Natural killer cell treated with Interleukin-12 subunit alpha and Interleukin-12 subunit beta and Interleukin-15 and Interleukin-18, amount 100 ng/mL, for 72 hours (primary cell): ENCODE measurements at regions not wholly inside any gene's neighbourhood (a gene's known extent, or its start where the extent isn't known, plus 50 kb on each side); places are given as distances from the start of the nearest gene placed in this dataset.

Source experiments
- ATAC-seq, 2 donors: fragments of 150-1000 bp; cut with Tn5 transposase in 1 of 2; sonication (Bioruptor Pico), chemical (Tn5 transposase) in 1 of 2; 2 replicates each; pipeline ENCODE4 v1.10.0; 2021
- DNase-seq: peaks from one replicate; pipeline ENCODE4 v3.0.0; 2022; ENCODE audit warnings: low spot score
- H3K27ac Mint-ChIP-seq, 2 donors: 1 replicate in 1 of 2; 2 replicates in 1 of 2; pipeline ENCODE4 v1.8.0; 2022; ENCODE audit warnings: mixed read lengths in 2 of 2, mild to moderate bottlenecking in 1 of 2, moderate library complexity in 1 of 2
- H3K27me3 Mint-ChIP-seq, 2 donors: 1 replicate in 1 of 2; 2 replicates in 1 of 2; pipeline ENCODE4 v1.8.0; 2022; ENCODE audit warnings: mixed read lengths in 2 of 2
- H3K36me3 Mint-ChIP-seq: one replicate; pipeline ENCODE4 v1.8.0; 2022; ENCODE audit warnings: mixed read lengths
- H3K4me1 Mint-ChIP-seq, 2 donors: 1 replicate in 1 of 2; 2 replicates in 1 of 2; pipeline ENCODE4 v1.8.0; 2022; ENCODE audit warnings: low read depth in 2 of 2, mixed read lengths in 2 of 2, mild to moderate bottlenecking in 1 of 2
- H3K4me3 Mint-ChIP-seq: one replicate; pipeline ENCODE4 v1.8.0; 2022; ENCODE audit warnings: mixed read lengths
- H3K9me3 Mint-ChIP-seq: 2 replicates; pipeline ENCODE4 v1.8.0; 2022; ENCODE audit warnings: mixed read lengths

DNA sequence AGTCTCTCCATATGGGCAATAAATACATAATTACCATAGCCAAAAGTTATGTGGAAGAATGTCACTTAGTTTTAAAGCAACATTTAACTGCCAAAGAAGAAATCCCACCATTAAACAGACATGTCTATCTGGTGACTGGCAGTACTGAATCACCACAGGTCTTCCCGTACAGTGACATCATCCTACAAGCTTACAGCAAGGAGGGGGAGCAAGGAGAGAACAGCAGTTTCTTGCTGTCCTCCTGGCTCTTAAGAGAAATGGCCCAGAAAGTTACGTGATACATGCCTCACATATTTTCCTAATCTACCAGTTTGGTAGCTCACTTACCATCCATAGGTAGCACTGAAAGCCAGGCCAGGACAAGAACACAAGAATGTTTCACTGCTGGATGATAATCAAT, 671.0 kb downstream of the DMRTA1 start:
- no peaks in the 10 kb centered on the region for H3K36me3 Mint-ChIP-seq
- peaks cover 2% of the 10 kb centered on the region for H3K9me3 Mint-ChIP-seq
- no peaks in the 10 kb centered on the region for H3K27me3 Mint-ChIP-seq
- H3K4me3 Mint-ChIP-seq: no peak overlapping the region
- DNase-seq (no peak), ATAC-seq (no peak)
- no peak overlapping the region for H3K27ac Mint-ChIP-seq
- no peaks in the 10 kb centered on the region for H3K4me1 Mint-ChIP-seq

DNA sequence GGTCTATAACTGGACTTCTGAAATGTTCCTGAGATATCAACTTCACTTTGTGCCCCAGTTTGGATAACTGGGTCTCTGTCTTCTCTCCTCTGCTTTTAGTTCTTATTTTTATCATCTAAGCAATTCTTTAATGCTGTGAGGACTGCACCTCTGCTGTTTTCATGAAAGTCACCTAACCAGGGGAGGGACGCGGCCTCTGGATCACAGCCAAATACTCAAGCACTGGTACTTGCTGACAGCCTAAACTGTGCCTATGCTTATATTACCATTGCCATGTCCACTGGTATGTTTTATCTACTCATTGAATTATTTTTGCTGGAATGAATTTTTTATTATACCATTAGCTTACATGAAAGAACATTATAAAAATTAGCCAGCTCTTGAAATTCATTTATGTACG, 674.0 kb downstream of the DMRTA1 start:
- DNase-seq: no peak
- Mint-ChIP-seq H3K36me3 (no peaks in the 10 kb centered on the region), H3K4me1 (no peaks in the 10 kb centered on the region), H3K27me3 (no peaks in the 10 kb centered on the region), H3K9me3 (peaks cover 2% of the 10 kb centered on the region), H3K27ac (no peak overlapping the region), H3K4me3 (no peak overlapping the region)
- no peak for ATAC-seq

DNA sequence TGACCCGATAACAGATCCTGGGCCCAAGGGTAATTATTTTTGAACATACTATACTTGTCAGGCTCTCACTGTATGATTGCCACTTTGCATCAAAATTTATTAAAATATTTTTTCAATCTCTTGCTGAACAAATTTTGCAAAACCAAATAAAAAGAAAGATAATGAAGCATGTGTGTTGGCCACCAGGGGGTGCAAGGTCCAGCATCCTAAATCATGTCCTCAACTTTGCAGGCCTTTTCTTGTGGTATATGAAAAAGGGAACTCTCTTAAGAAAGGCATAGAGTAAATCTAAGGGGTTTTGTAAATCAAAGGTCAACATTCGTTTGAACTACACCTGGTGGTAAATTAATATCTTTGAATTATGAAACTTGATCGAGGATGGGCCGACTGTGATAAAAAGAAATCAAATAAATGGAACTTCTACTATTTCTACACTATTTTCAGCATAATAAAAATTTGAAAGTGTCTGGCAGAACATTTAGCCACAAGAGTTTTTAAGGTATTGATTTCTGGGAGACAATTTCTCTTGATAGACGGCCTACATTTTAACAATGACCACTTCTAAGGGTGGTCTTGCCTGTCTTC, 676.5 kb downstream of the DMRTA1 start:
- DNase-seq (no peak), ATAC-seq (no peak)
- Mint-ChIP-seq H3K36me3 (no peaks in the 10 kb centered on the region), H3K27me3 (no peaks in the 10 kb centered on the region), H3K4me3 (no peak overlapping the region), H3K4me1 (no peaks in the 10 kb centered on the region), H3K9me3 (peaks cover 2% of the 10 kb centered on the region), H3K27ac (no peak overlapping the region)

DNA sequence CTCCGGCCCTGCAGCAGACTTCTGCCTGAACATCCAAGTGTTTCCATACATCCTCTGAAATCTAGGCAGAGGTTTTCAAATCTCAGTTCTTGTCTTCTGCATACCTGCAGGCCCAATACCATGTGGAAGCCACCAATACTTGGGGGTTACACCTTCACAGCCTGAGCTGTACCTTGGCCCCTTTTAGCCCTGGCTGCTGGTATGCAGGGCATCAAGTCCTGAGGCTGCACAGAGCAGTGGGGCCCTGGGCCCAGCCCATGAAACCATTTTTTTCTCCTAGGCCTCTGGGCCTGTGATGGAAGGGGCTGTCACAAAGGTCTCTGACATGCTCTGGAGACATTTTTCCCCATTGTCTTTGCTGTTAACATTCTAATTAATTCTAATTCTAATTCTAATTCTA, 680.6 kb downstream of the ELAVL2 start:
- DNase-seq: no peak
- H3K9me3 Mint-ChIP-seq: peaks cover 16% of the 10 kb centered on the region

DNA sequence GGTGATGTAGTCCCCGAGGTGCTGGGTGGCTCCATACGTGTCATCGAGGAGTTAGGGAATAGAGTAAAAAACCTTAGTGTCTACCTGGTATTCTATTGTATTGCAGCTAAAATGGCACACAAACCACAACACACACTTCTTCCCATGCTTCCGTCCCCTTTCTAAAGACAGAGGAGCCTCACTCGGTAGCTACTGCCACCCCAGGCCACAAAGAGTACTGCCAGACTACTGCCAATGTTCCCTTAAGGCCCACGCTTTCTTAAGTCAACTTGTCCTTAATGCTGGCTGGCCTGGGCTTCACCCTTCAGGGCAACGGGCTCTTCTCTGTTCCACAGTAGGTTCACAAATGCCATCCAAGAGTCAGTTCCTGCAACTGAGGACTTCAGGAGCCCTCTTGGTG, 673.0 kb downstream of the ELAVL2 start:
- DNase-seq (no peak), ATAC-seq (no peak)
- peaks cover 10% of the 10 kb centered on the region for H3K9me3 Mint-ChIP-seq
- H3K4me1 Mint-ChIP-seq: no peaks in the 10 kb centered on the region
- no peak overlapping the region for H3K4me3 Mint-ChIP-seq
- H3K36me3 Mint-ChIP-seq: no peaks in the 10 kb centered on the region
- no peak overlapping the region for H3K27ac Mint-ChIP-seq
- no peaks in the 10 kb centered on the region for H3K27me3 Mint-ChIP-seq

More for the DNA sequence above, 680.6 kb downstream of the ELAVL2 start:
- Mint-ChIP-seq H3K4me1 (no peaks in the 10 kb centered on the region), H3K4me3 (no peak overlapping the region), H3K27ac (no peak overlapping the region), H3K36me3 (peaks cover 4% of the 10 kb centered on the region), H3K27me3 (no peaks in the 10 kb centered on the region)
- no peak for ATAC-seq

DNA sequence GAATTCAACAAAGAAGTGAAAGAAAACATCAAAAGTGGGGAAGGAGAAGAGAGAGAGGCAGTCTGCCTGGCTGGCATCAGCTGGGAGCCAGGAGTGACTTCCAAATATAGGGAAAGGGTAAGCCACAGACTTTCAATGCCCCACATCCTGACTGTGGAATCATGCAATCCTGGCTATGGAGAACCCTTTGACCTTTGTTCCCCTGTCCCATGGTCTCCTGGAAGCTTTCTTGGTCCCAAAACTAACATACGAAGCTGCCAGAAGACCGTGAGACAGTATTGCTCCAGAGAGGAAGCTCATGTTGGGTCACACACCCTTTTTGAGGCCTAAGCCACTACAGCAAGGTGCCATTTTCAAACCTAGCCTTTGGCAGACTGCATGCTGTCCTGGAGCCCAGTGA, 665.5 kb downstream of the ELAVL2 start:
- no peaks in the 10 kb centered on the region for H3K4me1 Mint-ChIP-seq
- DNase-seq (no peak), ATAC-seq (no peak)
- H3K9me3 Mint-ChIP-seq: peaks cover 22% of the 10 kb centered on the region
- peaks cover 6% of the 10 kb centered on the region for H3K36me3 Mint-ChIP-seq
- H3K27ac Mint-ChIP-seq: no peak overlapping the region
- H3K4me3 Mint-ChIP-seq: no peak overlapping the region
- H3K27me3 Mint-ChIP-seq: no peaks in the 10 kb centered on the region

DNA sequence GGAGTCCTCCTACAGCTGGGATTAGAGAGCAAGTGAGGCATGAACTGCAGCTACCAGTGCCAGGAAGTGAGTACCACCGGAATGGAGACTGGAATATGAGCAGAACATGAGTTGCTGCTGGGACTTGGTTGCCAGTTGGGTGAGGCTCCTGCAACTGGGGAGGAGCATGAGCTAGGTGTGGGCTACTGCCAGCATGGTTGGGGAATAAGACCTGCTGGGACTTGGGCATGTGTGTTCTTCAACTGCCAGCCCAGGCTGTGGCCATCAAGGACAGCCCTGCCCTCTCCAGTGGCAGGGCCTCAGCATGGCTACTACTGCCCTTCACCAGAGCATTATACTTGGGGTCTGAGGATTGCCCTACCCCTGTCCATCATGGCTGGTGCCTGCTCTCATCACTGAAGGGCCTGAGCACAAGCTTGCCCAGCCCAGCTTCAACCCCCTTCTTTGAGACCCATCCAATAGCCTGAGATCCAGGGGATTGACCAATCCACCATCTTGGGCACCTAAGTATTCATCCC, 665.0 kb downstream of the ELAVL2 start:
- Mint-ChIP-seq H3K4me3 (no peak overlapping the region), H3K27ac (no peak overlapping the region), H3K9me3 (peaks cover 27% of the 10 kb centered on the region), H3K4me1 (no peaks in the 10 kb centered on the region), H3K27me3 (no peaks in the 10 kb centered on the region), H3K36me3 (peaks cover 6% of the 10 kb centered on the region)
- DNase-seq (no peak), ATAC-seq (peak in 1 of 2 donors; percentile 33)

DNA sequence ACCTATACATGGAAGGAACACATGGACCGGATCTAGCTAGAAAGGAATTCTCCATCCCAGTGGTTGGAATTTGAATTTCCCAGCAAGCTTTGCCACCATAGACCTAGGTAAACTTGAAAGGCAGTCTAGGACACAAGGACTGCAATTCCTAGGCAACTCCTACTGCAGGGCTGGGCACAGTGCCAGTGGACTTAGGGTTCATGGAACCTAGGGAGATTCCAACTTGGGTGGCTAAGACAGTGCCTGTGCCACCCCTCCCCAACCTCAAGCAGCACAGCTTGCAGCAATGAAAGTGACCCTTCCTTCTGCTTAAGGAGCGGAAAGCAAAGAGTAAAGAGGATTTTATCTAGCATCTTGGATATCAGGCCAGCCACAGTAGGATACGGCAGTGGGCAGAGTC, 663.3 kb downstream of the ELAVL2 start:
- DNase-seq (no peak), ATAC-seq (no peak)
- H3K27me3 Mint-ChIP-seq: no peaks in the 10 kb centered on the region
- peaks cover 10% of the 10 kb centered on the region for H3K36me3 Mint-ChIP-seq
- H3K4me3 Mint-ChIP-seq: no peak overlapping the region
- peaks cover 27% of the 10 kb centered on the region for H3K9me3 Mint-ChIP-seq
- no peak overlapping the region for H3K27ac Mint-ChIP-seq
- H3K4me1 Mint-ChIP-seq: no peaks in the 10 kb centered on the region

DNA sequence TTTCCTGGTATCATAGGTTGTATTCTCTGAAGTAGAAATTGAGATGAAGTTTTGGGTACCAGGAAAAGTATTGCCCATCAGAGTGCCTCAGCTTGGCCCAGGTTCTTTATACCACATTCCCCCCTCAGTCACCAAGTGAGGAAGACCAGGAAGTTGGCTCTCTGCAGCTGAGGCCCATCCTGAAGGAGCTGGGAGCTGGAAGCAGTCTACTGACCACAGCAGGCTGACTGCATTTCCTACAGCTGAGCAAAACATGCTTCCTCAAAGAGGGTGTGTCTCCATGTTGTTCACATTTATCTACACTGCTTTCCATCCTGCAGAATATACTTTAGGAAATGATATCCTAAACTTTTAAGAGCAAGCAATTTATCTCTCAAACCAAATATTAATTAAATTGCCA, 654.6 kb downstream of the ELAVL2 start:
- no peaks in the 10 kb centered on the region for H3K4me1 Mint-ChIP-seq
- H3K27ac Mint-ChIP-seq: no peak overlapping the region
- DNase-seq: no peak
- H3K27me3 Mint-ChIP-seq: no peaks in the 10 kb centered on the region
- peaks cover 12% of the 10 kb centered on the region for H3K9me3 Mint-ChIP-seq
- peaks cover 5% of the 10 kb centered on the region for H3K36me3 Mint-ChIP-seq
- no peak for ATAC-seq
- no peak overlapping the region for H3K4me3 Mint-ChIP-seq

DNA sequence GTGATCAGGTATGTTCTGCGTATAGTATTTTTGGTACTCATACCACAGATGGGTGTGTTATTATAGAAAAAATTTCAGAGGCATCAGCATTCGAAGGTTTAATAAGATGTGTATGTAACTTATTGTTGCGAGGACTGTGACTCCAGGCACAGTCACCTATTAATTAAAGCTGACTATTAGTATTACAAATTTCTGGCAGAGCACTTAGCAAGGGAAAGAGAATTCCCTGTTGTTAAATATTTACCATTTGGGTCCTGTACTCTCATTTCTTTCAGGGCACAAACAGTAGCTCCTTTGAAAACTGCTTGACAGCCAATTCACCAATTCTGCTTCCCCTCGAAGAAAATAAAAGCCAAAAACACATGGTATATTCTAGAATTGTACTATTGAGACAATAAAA, 653.8 kb downstream of the ELAVL2 start:
- Mint-ChIP-seq H3K4me3 (no peak overlapping the region), H3K27ac (no peak overlapping the region), H3K36me3 (no peaks in the 10 kb centered on the region), H3K9me3 (peaks cover 12% of the 10 kb centered on the region), H3K27me3 (no peaks in the 10 kb centered on the region), H3K4me1 (no peaks in the 10 kb centered on the region)
- no peak for DNase-seq
- no peak for ATAC-seq

DNA sequence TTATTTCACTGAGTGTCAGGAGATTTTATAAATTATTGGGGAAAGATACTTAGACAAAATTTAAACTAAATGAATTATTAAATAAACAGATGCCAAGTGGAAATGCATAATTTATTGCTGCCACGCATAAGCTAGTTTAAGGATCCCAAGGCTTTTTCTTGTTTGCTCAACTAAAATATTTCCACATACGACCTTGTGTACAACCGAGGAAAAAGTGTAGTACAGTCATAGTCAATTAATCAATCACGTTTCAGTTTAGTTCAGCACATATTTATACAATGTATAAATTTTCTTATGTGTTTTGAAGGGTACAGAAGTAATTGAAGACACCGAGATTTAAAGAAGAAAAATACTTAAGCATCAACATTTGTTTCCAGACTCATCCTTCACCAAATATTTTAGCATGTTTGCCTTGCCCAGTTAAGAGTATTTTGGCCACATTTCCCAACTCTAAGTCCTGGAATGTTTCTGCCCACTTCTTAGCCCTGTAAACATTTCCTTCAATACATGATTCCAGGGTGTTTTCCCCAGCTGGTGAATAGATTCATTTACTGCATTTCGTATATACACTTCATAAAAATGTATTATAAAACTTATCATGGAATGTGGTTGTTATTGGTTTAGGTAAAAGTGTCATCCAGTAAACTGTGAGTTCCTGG, 652.9 kb downstream of the ELAVL2 start:
- Mint-ChIP-seq H3K4me1 (no peaks in the 10 kb centered on the region), H3K4me3 (no peak overlapping the region), H3K36me3 (no peaks in the 10 kb centered on the region), H3K9me3 (peaks cover 15% of the 10 kb centered on the region), H3K27ac (no peak overlapping the region), H3K27me3 (no peaks in the 10 kb centered on the region)
- ATAC-seq (no peak), DNase-seq (no peak)

DNA sequence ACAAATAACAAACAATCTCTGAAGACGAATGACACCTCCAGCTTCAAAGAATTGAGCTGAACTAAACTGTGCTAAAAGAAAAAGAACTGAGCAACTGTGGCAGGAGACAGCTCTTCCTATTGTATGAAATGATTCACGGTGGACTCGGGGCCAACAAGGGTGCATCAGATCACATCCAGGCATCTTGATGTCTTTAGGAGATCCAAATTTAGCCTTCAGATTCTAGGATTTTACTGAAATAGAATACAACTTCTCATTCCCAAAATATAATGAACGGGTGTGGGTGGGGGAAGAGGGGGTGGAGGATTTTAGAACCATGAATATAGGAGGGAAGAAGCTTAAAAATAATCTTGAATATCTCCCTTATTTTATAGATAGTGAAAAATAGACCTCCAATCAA, 631.8 kb downstream of the ELAVL2 start:
- Mint-ChIP-seq H3K9me3 (peaks cover 21% of the 10 kb centered on the region), H3K27me3 (no peaks in the 10 kb centered on the region), H3K36me3 (peaks cover 4% of the 10 kb centered on the region), H3K4me1 (no peaks in the 10 kb centered on the region), H3K4me3 (no peak overlapping the region), H3K27ac (no peak overlapping the region)
- ATAC-seq (no peak), DNase-seq (no peak)

DNA sequence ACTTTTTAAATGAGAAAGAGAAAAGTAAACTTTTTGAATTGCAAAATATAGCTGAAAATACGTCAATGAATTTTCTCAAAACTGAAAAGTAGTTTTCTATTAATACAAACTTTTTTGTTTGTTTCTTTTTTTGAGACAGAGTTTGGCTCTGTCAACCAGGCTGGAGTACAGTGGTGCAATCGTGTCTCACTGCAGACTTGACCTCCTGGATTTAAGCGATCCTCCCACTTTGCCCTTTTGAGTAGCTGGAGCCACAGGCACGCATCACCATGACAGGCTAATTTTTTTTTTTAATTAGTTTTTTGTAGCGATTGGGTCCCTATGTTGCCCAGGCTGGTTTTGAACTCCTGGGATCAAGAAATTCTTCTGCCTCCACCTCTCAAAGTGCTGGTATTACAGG, 610.4 kb downstream of the ELAVL2 start:
- no peak overlapping the region for H3K27ac Mint-ChIP-seq
- peaks cover 12% of the 10 kb centered on the region for H3K9me3 Mint-ChIP-seq
- H3K27me3 Mint-ChIP-seq: no peaks in the 10 kb centered on the region
- H3K4me1 Mint-ChIP-seq: no peaks in the 10 kb centered on the region
- H3K36me3 Mint-ChIP-seq: no peaks in the 10 kb centered on the region
- DNase-seq (no peak), ATAC-seq (no peak)
- H3K4me3 Mint-ChIP-seq: no peak overlapping the region

DNA sequence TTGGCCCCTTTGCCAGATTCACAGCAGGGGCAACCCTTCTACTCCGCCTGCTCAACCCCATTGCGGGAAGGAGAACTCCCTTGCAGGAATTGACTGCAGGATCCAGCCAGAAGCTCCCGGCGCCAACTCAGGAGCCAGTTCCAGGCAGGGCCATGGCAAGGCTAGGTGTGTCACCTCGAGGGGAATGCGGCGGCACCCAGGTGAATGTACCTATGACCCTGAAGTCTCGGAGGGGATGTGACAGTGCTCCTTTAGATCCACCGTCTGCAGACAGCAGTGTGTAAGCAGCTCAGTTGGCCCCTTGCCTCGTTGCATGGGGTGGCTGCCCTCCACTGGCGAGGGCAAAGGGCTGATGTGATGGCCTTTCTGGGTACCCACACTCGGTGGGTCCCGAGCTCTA, 606.6 kb downstream of the ELAVL2 start:
- DNase-seq: no peak
- peaks cover 19% of the 10 kb centered on the region for H3K9me3 Mint-ChIP-seq
- H3K4me1 Mint-ChIP-seq: no peaks in the 10 kb centered on the region
- H3K4me3 Mint-ChIP-seq: no peak overlapping the region
- ATAC-seq: no peak
- peaks cover 7% of the 10 kb centered on the region for H3K36me3 Mint-ChIP-seq
- H3K27me3 Mint-ChIP-seq: no peaks in the 10 kb centered on the region
- no peak overlapping the region for H3K27ac Mint-ChIP-seq

DNA sequence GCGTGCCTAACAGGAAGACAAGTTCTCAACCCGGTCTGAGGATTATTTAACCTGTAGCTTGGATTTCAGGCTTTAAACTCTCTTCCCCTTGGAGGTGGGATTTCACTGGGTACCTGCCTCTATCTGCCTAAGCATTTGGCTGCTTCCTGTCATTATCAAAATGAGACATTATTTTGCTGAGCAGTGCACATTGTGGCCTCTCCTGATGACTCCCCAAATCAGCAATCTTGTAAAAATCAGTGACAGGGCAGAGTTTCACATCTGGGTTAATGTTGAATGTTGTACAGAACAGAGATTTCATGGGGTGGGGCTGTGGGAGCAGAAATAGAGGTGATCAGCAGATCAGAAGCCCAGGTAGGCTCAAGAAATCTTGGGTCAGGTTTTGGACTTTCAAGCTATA, 605.9 kb downstream of the ELAVL2 start:
- Mint-ChIP-seq H3K9me3 (peaks cover 23% of the 10 kb centered on the region), H3K36me3 (peaks cover 12% of the 10 kb centered on the region), H3K27ac (no peak overlapping the region), H3K27me3 (no peaks in the 10 kb centered on the region), H3K4me1 (no peaks in the 10 kb centered on the region), H3K4me3 (no peak overlapping the region)
- ATAC-seq: no peak
- DNase-seq: no peak
